Liver (tissue), 8 donors: ENCODE measurements at regions not wholly inside any gene's neighbourhood (a gene's known extent, or its start where the extent isn't known, plus 50 kb on each side); places are given as distances from the start of the nearest gene placed in this dataset.

Experiments used
- DNase-seq: peaks from one replicate; pipeline ENCODE4 v3.0.0-alpha.2; 2017; ENCODE audit warnings: low spot score
- H3K27ac ChIP-seq, 2 donors: one replicate each; pipeline ENCODE4 v1.7.0; 2013; ENCODE audit warnings: inconsistent platforms in 2 of 2, low read length in 2 of 2, control low read depth in 1 of 2, low read depth in 1 of 2, mild to moderate bottlenecking in 1 of 2
- H3K27me3 ChIP-seq, 4 donors: one replicate each; pipeline versions ENCODE4 v1.6.1 to v1.7.0; 2013; ENCODE audit warnings: low read length in 3 of 4, inconsistent platforms in 1 of 4, mild to moderate bottlenecking in 1 of 4, moderate library complexity in 1 of 4; ENCODE audit not compliant: control insufficient read depth in 4 of 4, insufficient read depth in 4 of 4
- H3K36me3 ChIP-seq, 4 donors: one replicate each; pipeline versions ENCODE4 v1.6.1 to v1.7.0; 2013; ENCODE audit warnings: low read length in 3 of 4, mild to moderate bottlenecking in 3 of 4, low read depth in 1 of 4, moderate library complexity in 1 of 4; ENCODE audit not compliant: control insufficient read depth in 4 of 4, insufficient read depth in 3 of 4
- H3K4me1 ChIP-seq, 4 donors: one replicate each; pipeline versions ENCODE4 v1.6.1 to v1.7.0; 2013; ENCODE audit warnings: low read length in 3 of 4, mild to moderate bottlenecking in 3 of 4, moderate library complexity in 1 of 4; ENCODE audit not compliant: control insufficient read depth in 4 of 4, insufficient read depth in 4 of 4
- H3K4me3 ChIP-seq, 3 donors: one replicate each; pipeline versions ENCODE4 v1.6.1 to v1.7.0; 2013; ENCODE audit warnings: low read length in 3 of 3, control low read depth in 1 of 3, low read depth in 1 of 3, mild to moderate bottlenecking in 1 of 3
- H3K9ac ChIP-seq, 2 donors: one replicate each; pipeline ENCODE4 v1.7.0; 2013; ENCODE audit warnings: low read length in 2 of 2, mild to moderate bottlenecking in 2 of 2, moderate library complexity in 2 of 2, control low read depth in 1 of 2, low read depth in 1 of 2
- H3K9me3 ChIP-seq, 4 donors: one replicate each; pipeline versions ENCODE4 v1.6.1 to v1.7.0; 2013; ENCODE audit warnings: low read length in 3 of 4; ENCODE audit not compliant: control insufficient read depth in 4 of 4
- ATF3 ChIP-seq: IDR thresholded peaks from 2 replicates; pipeline ENCODE4 v1.6.1; 2016; ENCODE audit warnings: antibody characterized with exemption
- CTCF ChIP-seq: fragments of 150-350 bp; IDR thresholded peaks from 2 replicates; pipeline ENCODE4 v1.5.1; 2017; ENCODE audit warnings: improper control_type of control experiment, low read depth, low read length; ENCODE audit not compliant: missing input control
- EGR1 ChIP-seq, 2 donors: IDR thresholded peaks; 2 replicates each; pipeline ENCODE4 v1.6.1; 2016 to 2018; ENCODE audit warnings: antibody characterized with exemption in 2 of 2, low read depth in 2 of 2
- FOXA1 ChIP-seq: IDR thresholded peaks from 2 replicates; pipeline ENCODE4 v1.6.1; 2016; ENCODE audit warnings: antibody characterized with exemption
- FOXA2 ChIP-seq: IDR thresholded peaks from 2 replicates; pipeline ENCODE4 v1.6.1; 2016; ENCODE audit warnings: antibody characterized with exemption
- HNF4G ChIP-seq: IDR thresholded peaks from 2 replicates; pipeline ENCODE4 v1.6.1; 2016; ENCODE audit warnings: antibody characterized with exemption
- JUND ChIP-seq, 2 donors: IDR thresholded peaks; 2 replicates each; pipeline ENCODE4 v1.6.1; 2016; ENCODE audit warnings: antibody characterized with exemption in 2 of 2
- MAX ChIP-seq: IDR thresholded peaks from 2 replicates; pipeline ENCODE4 v1.6.1; 2016; ENCODE audit warnings: antibody characterized with exemption
- NR2F2 ChIP-seq: IDR thresholded peaks from 2 replicates; pipeline ENCODE4 v1.6.1; 2016; ENCODE audit warnings: antibody characterized with exemption
- RAD21 ChIP-seq, 2 donors: IDR thresholded peaks; 2 replicates each; pipeline ENCODE4 v1.6.1; 2016; ENCODE audit warnings: antibody characterized with exemption in 2 of 2, mild to moderate bottlenecking in 2 of 2
- REST ChIP-seq: IDR thresholded peaks from 2 replicates; pipeline ENCODE4 v1.6.1; 2016; ENCODE audit warnings: antibody characterized with exemption, mild to moderate bottlenecking
- RXRA ChIP-seq, 2 donors: IDR thresholded peaks; 2 replicates each; pipeline ENCODE4 v1.6.1; 2017 to 2018; ENCODE audit warnings: antibody characterized with exemption in 2 of 2, mild to moderate bottlenecking in 1 of 2
- TAF1 ChIP-seq: conservative IDR thresholded peaks from 2 replicates; pipeline ENCODE4 v1.6.1; 2016; ENCODE audit warnings: antibody characterized with exemption, mild to moderate bottlenecking
- YY1 ChIP-seq: IDR thresholded peaks from 2 replicates; pipeline ENCODE4 v1.6.1; 2016; ENCODE audit warnings: antibody characterized with exemption, mild to moderate bottlenecking
- ZBTB33 ChIP-seq: IDR thresholded peaks from 2 replicates; pipeline ENCODE4 v1.6.1; 2016; ENCODE audit warnings: antibody characterized with exemption
- WGBS: extraction: QIAGEN DNeasy Blood & Tissue Kit; methylation state at CpG from one replicate; pipeline ENCODE4 v1.1.7; 2013; 5-methylcytosine and 5-hydroxymethylcytosine counted together
- donor health status: healthy.
- donor health status: healthy.
- donor health status: healthy.
- donor health status: healthy.
- donor health status: healthy.

- Histone ChIP-seq H3K27me3 (no peaks in the 10 kb centered on the region), H3K4me3 (no peak overlapping the region), H3K9me3 (peaks cover 0 to 3% (median 0%) of the 10 kb centered on the region in 4 donors), H3K36me3 (no peaks in the 10 kb centered on the region), H3K9ac (no peak overlapping the region), H3K27ac (no peak overlapping the region), H3K4me1 (no peaks in the 10 kb centered on the region)
- TF ChIP-seq YY1 (no peak), MAX (no peak), NR2F2 (no peak), REST (no peak), RAD21 (IDR thresholded peaks at IDR 0.05) (no peak), FOXA2 (no peak), ATF3 (no peak), RXRA (IDR thresholded peaks at IDR 0.05) (no peak), JUND (IDR thresholded peaks at IDR 0.05) (no peak), ZBTB33 (no peak), EGR1 (IDR thresholded peaks at IDR 0.05; ENCODE audit: low read depth in 2 of 2) (no peak)
- WGBS = 63% methylated on average over 3 of the region's 3 CpGs
- DNase-seq = no peak
Observed at GRCh38 chr18:70705831-70706416, 417.1 kb downstream of the SOCS6 start.

GRCh38 chr18:70700496-70700895 lies 411.7 kb downstream of the SOCS6 start:
- no peaks in the 10 kb centered on the region for H3K4me1 ChIP-seq
- H3K9me3 ChIP-seq = peaks cover 0 to 3% (median 1%) of the 10 kb centered on the region in 4 donors
- no peak overlapping the region for H3K27ac ChIP-seq
- H3K4me3 ChIP-seq = no peak overlapping the region
- TF ChIP-seq JUND (IDR thresholded peaks at IDR 0.05) (no peak), RXRA (IDR thresholded peaks at IDR 0.05) (no peak), YY1 (no peak)
- no peak overlapping the region for H3K9ac ChIP-seq
- no peak for DNase-seq
- H3K36me3 ChIP-seq = no peaks in the 10 kb centered on the region
- H3K27me3 ChIP-seq = no peaks in the 10 kb centered on the region

GRCh38 chr18:70698574-70698973 lies 409.7 kb downstream of the SOCS6 start:
- no peak overlapping the region for H3K9ac ChIP-seq
- DNase-seq = no peak
- H3K4me1 ChIP-seq = no peaks in the 10 kb centered on the region
- no peak overlapping the region for H3K27ac ChIP-seq
- H3K9me3 ChIP-seq = peaks cover 0 to 3% (median under 1%) of the 10 kb centered on the region in 4 donors
- no peaks in the 10 kb centered on the region for H3K27me3 ChIP-seq
- no peaks in the 10 kb centered on the region for H3K36me3 ChIP-seq
- 45% methylated on average over 3 of the region's 3 CpGs for WGBS
- H3K4me3 ChIP-seq = no peak overlapping the region
- TF ChIP-seq CTCF (no peak), RAD21 (IDR thresholded peaks at IDR 0.05) (no peak), TAF1 (no peak), ZBTB33 (no peak), HNF4G (no peak), ATF3 (no peak), MAX (no peak), FOXA1 (no peak), NR2F2 (no peak)
